ENCODE measurements at regions not wholly inside any gene's neighbourhood (a gene's known extent, or its start where the extent isn't known, plus 50 kb on each side); places are given as distances from the start of the nearest gene placed in this dataset.

- TF ChIP-seq CTCF (IDR thresholded peaks at IDR 0.05) (no peak), POLR2A (IDR thresholded peaks at IDR 0.05) (no peak), EP300 (IDR thresholded peaks at IDR 0.05) (no peak), POLR2AphosphoS5 (IDR thresholded peaks at IDR 0.05) (no peak)
These were observed 675.6 kb upstream of the POT1 start for GRCh38 chr7:125605241-125605640.
